GM21576 (cell line): ENCODE measurements at regions not wholly inside any gene's neighbourhood (a gene's known extent, or its start where the extent isn't known, plus 50 kb on each side); places are given as distances from the start of the nearest gene placed in this dataset.
"Not testable (repeated sequence)": the region's sequence is repeated elsewhere in the genome, so short reads cannot be mapped to it uniquely, and the experiment has no call there.

Source experiments
- ATAC-seq: cut with Tn5 transposase; IDR thresholded peaks from one replicate; pipeline ENCODE4 v1.9.1; 2021; ENCODE audit warnings: mild to moderate bottlenecking, moderate library complexity; ENCODE audit not compliant: unreplicated experiment

GRCh38 chr5:100066020-100066419, 469.2 kb upstream of the FAM174A start:
- ATAC-seq: not testable (repeated sequence)

DNA sequence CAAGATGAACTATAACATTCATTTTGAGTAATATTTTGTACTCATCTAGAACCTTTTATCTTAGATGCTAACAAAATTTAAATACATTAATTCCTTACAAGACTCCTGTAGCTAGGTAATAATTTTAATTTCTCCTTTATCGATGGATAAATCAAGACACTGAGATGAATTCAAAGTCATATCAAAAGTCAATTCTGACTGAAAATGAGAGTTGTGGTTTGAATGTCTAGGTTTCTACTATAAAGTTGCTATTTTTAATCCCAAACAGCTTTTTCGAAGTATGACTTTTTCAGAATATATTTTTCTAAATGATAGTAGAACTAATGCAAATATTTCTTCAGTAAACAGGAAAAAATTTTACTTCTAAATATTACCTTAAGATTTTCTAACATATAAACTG, 491.7 kb upstream of the FAM174A start:
- no peak for ATAC-seq

DNA sequence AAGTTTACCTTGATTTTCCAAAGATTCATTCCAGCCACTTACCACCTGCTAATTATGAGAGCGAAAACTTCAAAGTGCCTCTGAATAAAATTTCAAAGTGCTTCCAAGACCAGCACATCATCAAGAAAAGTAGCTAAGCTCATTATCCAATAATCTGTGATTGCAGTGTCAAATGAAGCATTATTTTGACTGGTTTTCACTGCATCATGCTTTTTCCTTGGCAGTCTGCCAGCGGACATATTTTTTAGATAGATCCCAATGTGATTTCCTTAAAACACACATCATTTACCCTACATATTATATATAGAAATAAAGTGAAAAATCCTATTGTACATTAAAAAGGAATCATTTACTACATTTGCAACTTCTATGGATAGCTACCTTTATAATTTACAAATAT, 508.6 kb upstream of the FAM174A start:
- no peak for ATAC-seq

GRCh38 chr5:100023536-100023935, 511.6 kb upstream of the FAM174A start:
- ATAC-seq: no peak

DNA sequence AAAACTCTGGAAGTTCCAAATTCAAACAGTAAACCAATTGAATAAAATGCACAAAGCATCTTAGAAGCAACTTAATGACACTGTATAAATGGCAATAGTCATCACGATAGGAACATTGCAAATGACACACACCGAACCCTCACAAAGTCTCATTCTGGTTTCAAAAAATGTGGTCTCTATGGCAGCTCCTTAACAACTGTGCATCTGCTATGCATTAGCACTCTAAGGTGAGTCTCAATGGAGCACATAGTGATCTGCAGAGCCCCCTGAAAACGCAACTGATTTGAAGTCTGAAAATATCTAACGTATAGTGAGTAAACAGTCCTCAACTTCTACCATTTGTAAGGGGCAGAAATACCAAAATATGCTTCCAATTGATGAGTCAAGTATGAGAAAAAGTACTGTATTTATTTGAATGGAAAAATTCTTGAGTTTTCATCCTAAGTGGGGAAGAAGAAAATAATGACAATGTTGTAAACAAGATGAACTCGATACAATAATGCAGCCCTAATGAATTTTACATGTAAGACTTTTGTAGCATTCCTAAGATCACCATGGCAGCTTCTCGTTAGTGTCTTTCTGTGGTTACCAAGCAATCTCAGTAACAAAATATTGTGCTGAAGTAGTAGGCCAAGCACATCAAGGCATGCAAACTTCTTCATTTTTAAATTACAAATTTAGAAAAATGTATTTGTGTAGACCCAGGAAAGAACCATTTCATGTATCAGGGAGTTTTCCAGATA, 517.5 kb upstream of the FAM174A start:
- no peak for ATAC-seq

GRCh38 chr5:100013305-100013704, 521.9 kb upstream of the FAM174A start:
- not testable (repeated sequence) for ATAC-seq

DNA sequence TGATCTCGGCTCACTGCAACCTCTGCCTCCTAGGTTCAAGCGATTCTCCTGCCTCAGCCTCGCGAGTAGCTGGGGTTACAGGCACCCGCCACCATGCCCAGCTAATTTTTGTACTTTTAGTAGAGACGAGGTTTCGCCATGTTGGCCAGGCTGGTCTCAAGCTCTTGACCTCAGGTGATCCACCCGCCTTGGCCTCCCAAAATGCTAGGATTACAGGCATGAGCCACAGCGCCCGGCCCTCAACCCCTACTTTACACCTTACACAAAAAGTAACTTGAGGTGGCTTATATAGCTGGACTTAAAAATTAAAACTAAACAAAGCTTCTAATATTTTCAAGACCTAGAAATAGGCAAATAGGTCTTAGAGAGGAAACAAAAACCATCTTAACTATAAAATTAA, 524.0 kb upstream of the FAM174A start:
- not testable (repeated sequence) for ATAC-seq

GRCh38 chr5:100004969-100005368, 530.2 kb upstream of the FAM174A start:
- ATAC-seq: no peak

DNA sequence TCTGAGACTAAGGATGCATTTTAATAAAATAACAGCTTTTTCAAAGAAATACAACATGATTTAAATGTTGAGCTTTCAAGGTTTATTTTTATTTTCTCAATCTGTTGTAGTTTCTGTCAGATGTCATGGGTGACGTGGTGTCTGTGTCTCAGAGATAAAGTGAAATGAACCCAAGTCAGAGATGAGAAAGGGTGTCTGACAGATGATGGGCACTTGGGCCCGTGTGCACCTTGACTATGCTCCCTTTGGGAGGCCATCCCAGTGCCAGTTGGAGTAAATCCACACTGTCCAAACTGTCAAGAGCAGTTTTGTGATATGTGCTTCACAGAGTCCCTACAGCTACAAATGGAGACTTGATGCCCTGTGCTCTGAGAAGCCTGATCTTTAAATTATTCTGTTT, 536.9 kb upstream of the FAM174A start:
- no peak for ATAC-seq

DNA sequence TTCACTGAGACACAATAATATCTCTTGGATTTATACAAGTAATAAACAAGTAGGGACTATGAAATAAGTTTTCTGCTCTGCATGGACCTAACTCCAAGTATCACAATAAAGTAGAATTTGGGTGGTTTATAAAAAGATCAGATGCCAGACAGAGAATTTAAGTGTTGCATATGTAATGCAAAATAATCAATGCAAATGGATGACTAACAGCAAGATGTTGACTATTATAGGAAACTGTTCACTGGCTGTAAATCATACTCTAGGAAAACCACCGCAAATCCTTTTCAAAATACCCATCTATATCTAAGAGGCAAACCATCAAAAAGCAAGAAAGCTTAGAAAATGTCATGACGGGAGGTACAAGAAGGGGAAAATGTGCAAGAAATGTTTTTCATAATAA, 539.8 kb upstream of the FAM174A start:
- ATAC-seq: no peak

DNA sequence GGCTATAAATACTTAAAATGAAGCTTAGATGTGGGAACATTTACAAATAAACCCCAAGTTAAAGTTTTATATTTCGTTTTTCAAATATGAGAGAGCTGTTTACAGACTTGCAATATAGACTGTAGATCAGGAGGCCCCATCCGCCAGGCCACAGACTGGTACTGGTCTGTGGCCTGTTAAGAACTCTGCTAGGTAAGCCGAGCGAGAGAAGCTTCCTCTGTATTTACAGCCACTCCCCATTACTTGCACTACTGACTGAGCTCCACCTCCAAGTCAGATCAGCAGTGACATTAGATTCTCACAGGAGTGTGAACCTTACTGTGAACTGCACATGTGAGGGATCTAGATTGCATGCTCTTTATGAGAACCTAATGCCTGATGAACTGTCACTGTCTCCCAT, 561.4 kb upstream of the FAM174A start:
- no peak for ATAC-seq

GRCh38 chr5:99955962-99956361, 579.2 kb upstream of the FAM174A start:
- no peak for ATAC-seq

DNA sequence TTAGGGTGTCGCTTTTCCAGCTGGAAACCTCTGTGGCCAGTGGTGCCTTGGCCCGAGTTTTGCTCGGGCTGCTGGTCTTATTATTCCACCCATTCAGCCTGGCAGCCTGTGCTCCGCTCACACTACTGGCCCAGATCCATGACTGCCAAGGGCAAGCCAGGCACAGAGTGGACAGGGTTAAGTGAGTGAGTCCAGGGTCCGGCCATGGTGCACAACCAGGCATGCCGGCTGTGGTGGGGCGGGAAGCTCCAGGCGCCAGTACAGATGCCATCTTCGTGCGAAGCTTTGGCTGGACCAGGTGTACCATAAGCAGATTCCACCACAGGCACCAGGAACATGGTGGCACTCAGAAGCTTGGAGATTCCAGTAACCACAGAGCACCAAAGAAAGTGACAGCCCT, 580.2 kb upstream of the FAM174A start:
- no peak for ATAC-seq

DNA sequence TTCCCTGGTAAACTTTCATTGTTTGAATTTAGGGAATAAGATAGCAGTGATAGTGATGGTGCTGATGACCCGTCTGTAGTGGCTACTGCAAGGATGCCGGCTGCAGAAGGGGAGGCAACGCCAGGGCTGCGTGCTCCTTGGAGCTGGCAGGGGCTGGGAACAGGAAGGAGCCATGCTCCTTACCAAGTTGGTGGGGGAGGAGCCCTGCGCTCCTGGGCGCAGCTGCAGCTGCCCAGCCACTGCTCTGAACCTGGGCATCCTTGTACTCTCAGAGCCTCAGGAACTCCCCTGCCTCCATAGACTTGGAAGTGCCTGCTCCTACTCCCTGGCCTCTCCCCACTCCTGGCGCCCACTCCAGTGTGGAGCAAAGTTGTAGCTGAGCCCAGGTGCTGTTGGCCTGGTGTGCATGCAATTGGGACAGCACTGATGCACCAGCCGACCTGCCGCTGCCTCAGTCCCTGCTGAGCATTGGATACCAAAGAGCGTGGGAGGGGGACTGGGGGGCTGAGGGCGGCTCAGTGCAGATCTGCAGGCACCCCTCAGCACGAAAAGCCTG, 585.1 kb upstream of the FAM174A start:
- no peak for ATAC-seq

DNA sequence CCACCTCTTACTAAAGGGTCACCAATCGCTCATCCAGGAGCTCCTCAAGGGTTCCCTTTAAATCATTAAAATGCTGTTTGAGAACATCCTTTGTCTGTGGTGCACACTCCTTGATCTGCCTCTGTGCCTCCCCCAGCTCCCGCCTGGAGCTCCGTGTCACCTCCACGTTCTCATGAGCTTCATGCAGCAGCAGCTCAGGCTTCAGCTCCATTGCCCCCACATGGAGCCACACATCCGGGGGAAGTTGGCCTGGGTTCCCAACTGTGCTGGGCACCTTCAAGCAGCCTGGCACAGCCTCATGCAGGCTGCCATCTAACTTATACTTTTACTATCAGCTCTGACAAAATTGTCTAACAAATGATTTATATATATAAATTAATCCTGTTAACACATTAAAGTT, 585.8 kb upstream of the FAM174A start:
- ATAC-seq: no peak

DNA sequence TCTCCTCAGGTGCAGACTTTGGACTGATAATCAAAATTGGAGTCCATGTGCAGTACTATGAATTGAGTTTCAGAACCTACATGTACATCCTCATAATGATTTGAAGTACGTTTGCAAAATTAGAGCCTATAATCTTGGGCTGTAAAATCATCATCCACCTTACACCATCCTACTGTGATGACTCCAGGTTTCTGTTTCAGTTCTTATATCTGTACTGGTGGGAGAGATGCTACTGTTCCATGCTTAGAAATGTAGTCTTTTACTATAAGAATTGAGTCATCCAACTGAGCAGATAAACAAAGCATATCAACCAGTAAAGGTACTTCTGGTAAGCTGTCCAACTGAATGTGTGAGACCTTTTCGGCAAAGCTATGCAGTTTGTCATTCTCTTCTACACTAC, 586.3 kb upstream of the FAM174A start:
- ATAC-seq: no peak

DNA sequence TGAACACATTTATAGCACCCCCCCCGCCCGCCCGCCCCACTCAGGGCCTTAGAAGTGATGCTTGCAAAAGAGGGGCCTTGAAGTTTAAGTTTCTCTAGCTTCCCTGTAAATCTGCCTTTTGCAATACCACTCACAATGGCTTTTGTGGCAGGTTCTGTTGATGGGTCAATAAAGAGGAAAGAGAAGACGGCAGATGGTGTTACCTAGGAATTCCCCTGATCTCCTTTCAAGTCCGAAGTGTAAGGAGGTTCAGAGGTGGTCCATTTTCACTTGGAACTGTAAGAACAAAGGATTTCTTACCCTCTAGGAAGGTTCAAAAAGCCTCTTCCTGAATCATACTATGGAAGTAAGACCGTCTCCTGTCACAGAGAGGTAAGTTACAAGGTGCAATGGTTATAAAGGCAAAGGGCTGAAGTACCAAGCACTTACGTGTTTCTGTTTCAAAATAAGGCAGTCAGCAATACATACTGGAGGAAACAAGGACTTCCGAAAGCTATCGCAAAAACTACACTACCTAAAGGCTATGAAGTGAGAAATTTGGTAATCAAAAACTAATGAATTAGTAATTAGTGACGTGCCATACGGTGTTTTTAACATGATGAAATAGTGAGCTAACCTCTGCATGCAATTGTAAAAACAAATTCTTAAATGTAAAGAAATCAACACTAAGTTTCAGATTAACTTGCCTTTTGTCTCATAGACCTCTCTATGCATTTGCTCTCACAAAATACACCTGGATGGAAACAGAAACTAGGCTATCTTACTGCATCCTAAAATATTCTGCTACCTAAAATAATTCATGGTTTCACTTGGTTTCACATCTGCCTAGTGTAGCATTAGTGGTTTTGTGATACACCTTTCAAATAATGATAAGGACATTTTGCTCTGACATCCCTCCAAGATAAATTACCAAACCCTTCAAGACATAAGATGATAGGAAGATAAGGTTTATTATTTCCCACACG, 589.4 kb upstream of the FAM174A start:
- ATAC-seq: no peak

DNA sequence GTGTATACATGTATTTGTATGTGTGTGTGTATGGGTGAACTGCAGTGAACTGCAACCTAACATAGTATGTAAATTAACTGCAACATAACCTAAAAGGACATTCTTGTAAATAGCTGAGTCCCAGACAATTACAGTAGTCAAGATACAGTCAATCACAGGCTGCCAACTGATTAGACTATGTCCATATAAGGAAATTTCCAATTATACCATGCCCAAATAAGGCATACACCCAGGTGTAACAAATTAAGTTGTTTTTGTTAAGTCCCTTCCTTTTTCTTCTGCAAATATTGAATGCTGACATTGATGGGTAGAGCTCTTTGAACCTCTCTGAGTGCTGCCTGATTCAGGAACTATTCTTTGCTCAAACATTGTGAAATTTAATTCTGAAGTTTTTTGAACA, 594.6 kb upstream of the FAM174A start:
- ATAC-seq: no peak

- no peak for ATAC-seq
These were observed 598.3 kb upstream of the FAM174A start for GRCh38 chr5:99936911-99937310.

DNA sequence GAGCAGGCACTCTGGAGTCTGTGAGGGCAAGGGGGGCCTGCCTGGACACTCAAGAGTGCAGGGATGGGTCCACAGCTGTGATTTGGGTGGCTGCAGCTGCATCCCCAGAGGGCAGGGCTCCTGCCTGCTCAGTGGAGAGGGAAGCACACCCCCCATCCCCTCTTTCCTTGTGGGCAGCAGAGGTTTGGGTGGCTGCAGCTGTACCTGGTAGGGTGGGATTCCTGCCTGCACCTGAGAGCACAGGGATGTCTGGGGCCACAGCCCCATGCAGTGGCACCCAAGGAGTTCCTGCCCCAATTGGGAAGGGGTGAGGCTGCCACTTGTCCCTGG, 605.4 kb upstream of the FAM174A start:
- ATAC-seq: no peak

DNA sequence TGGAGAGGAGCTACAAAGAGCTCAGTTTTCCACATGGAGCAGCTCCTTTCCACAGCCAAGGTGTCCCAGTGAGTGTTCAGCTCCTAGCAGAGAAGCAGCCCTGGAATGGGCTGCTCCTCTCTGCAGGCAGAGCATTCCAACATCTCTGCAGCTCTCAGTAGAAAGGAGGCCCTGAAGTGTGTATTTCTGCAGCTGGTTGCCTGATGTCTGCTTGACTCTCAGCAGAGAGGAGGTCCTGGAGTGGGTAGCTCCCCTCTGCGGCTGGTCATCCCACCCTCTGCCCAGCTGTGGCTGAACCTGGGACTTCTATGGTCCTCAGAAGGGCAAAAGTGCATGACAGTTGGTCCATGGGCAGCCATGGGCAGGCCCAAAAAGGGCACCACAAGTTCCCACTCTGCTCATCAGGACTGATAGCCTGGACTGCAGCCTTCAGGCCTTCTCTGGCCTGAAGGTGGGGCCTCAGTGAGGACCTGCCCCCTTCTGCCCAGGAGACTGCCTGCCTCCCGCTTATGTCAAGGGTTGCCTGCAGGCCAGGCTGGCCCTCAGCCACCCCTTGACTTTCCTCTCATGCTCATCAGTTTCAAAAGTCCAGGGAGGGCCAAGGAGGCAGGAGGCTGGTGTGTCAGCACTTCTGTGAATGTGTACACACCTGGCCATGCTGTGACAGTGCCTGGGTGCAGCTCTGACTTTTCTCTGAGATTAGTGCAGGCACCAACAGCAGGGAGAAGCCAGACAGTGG, 605.9 kb upstream of the FAM174A start:
- ATAC-seq: no peak
